Large intestine (tissue), 3 donors: ENCODE measurements at regions not wholly inside any gene's neighbourhood (a gene's known extent, or its start where the extent isn't known, plus 50 kb on each side); places are given as distances from the start of the nearest gene placed in this dataset.

ENCODE experiments used
- DNase-seq, 2 donors: peaks; one replicate each; pipeline versions ENCODE4 v3.0.0 to v3.0.0-alpha.2; 2013
- H3K27ac ChIP-seq: one replicate; pipeline ENCODE4 v1.5.1; 2013; ENCODE audit warnings: low read length
- H3K27me3 ChIP-seq: 2 replicates; pipeline ENCODE4 v1.6.1; 2013; ENCODE audit warnings: low read length; ENCODE audit not compliant: control insufficient read depth, insufficient read depth
- H3K36me3 ChIP-seq: 2 replicates; pipeline ENCODE4 v1.6.1; 2013; ENCODE audit warnings: low read length; ENCODE audit not compliant: control insufficient read depth, insufficient read depth
- H3K4me1 ChIP-seq: one replicate; pipeline ENCODE4 v1.6.1; 2013; ENCODE audit warnings: low read length; ENCODE audit not compliant: control insufficient read depth, insufficient read depth
- H3K4me3 ChIP-seq: one replicate; pipeline ENCODE4 v1.5.1; 2013; ENCODE audit warnings: low read length
- H3K9me3 ChIP-seq: one replicate; pipeline ENCODE4 v1.6.1; 2013; ENCODE audit warnings: mild to moderate bottlenecking, low read depth, low read length, moderate library complexity; ENCODE audit not compliant: control insufficient read depth
- WGBS: methylation state at CpG from one replicate; pipeline ENCODE4 v1.1.5; 2013; ENCODE audit warnings: low lambda C conversion rate; ENCODE audit not compliant: insufficient coverage; 5-methylcytosine and 5-hydroxymethylcytosine counted together

DNA sequence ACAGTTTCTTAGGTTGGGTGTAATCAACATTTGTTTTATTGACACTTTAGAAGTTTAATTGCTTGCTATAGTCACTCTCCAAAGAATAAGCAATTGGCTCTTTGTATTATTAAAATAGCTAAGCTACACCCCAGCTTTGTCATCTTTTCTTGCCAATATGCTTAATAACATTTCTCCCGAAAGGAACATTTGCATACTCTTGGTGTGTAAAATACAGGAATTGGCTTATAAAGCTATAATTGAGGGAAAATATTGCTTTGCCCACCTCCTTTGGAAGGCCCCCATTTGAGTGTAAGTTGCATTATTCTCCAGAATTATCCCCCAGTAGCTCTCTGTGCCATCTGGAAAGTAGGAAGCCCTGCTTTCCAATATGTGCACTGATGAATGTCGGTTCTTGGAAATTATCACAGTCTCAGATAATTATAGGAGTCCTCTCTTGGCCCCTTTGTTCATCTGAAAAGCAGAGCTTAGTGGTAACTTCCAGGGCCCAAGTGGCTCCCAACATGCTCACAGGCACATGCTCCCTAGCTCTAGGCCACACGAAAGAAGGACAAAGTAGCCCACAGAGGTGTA, 92.4 kb upstream of the B3GAT2 start:
- Histone ChIP-seq H3K4me3 (no peak overlapping the region), H3K4me1 (no peaks in the 10 kb centered on the region), H3K36me3 (no peaks in the 10 kb centered on the region), H3K9me3 (no peaks in the 10 kb centered on the region), H3K27ac (no peak overlapping the region), H3K27me3 (no peaks in the 10 kb centered on the region)
- no peak for DNase-seq
- WGBS, result 80% methylated on average over 1 of the region's 3 CpGs

DNA sequence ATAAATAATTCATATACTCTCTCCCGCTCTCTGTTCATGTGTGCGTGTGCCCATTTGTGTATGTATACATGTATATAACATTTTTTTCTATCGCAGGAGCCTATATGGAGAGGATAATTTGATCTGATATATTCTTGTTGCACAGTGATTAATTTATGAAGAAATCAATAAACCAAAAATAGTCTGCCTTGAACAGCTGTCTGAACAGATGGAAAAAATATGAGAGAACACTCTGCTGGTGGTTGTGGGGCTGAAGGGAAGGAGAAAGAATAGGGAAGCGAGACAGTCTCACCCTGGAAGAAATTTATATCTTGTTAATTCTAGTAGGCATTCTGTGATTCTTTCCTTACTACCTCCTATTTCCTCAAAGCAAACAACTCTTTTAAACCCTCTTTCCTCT, 96.6 kb upstream of the B3GAT2 start:
- Histone ChIP-seq H3K36me3 (no peaks in the 10 kb centered on the region), H3K4me3 (no peak overlapping the region), H3K27me3 (no peaks in the 10 kb centered on the region), H3K27ac (no peak overlapping the region), H3K4me1 (no peaks in the 10 kb centered on the region), H3K9me3 (no peaks in the 10 kb centered on the region)
- DNase-seq, result no peak
- WGBS, result 80% methylated on average over 1 of the region's 4 CpGs

DNA sequence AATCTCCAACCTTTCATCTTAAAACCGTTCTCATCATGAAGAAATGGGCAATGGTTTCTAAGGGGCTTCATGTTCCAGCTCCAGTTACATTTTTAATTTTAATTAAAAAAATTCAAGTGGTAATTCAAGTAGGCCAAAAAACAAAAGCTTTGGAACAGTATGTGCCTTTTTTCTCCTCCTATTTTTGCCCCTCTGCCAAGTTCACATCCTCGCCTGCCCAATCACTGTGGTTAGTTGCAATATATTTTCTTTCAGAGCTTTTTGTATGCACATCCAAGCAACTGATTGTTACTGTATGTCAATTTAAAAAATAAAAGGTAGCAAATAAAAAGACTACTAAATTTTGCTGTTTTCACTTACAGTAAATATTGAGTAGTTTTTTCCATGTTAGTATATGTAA, 99.8 kb upstream of the B3GAT2 start:
- Histone ChIP-seq H3K36me3 (no peaks in the 10 kb centered on the region), H3K9me3 (no peaks in the 10 kb centered on the region), H3K27ac (no peak overlapping the region), H3K4me1 (no peaks in the 10 kb centered on the region), H3K4me3 (no peak overlapping the region), H3K27me3 (no peaks in the 10 kb centered on the region)
- no peak for DNase-seq
- no CpG with 5 or more reads among the region's 2 CpGs for WGBS

DNA sequence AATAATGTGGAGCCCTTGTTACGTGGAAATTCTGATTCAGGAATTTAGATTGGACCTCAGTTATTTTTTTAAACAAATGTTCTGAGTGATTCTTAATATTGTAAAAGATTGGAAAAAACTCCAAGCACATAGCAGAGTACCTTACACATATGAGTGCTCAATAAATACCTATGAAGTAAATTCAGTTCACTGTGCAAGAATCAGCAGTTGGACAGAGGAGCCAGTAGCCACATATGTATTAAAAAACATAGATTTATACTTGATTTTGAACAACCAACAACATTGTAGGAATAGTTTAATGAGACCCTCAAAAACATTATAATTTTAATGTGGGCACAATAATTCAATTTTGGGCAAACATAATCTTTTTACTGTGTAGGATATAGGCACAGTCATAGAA, 109.3 kb upstream of the B3GAT2 start:
- Histone ChIP-seq H3K4me3 (no peak overlapping the region), H3K9me3 (no peaks in the 10 kb centered on the region), H3K4me1 (no peaks in the 10 kb centered on the region), H3K27ac (no peak overlapping the region), H3K27me3 (no peaks in the 10 kb centered on the region), H3K36me3 (no peaks in the 10 kb centered on the region)
- no CpG with 5 or more reads among the region's 1 CpG for WGBS
- DNase-seq, result no peak

DNA sequence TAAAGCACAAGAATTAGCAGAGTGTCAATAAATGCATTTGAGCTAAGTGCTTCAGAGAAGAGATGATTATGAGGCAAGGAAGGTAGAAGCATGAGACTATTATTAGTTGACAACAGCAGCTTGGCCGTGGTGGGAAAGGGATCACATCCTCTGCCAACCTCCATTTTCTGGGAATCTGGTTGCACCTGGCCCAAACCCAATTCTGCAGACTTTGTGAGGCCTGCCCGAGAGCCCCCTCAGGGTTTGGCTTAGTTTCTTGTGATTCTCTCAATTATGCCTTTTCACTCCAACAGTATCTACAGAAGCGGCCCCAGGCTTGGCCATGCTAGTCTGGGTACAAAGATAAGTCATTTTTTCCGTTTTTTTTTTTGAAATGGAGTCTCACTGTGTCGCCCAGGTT, 111.0 kb upstream of the B3GAT2 start:
- Histone ChIP-seq H3K4me1 (no peaks in the 10 kb centered on the region), H3K36me3 (no peaks in the 10 kb centered on the region), H3K27ac (no peak overlapping the region), H3K4me3 (no peak overlapping the region), H3K27me3 (no peaks in the 10 kb centered on the region), H3K9me3 (no peaks in the 10 kb centered on the region)
- DNase-seq, result no peak
- WGBS, result no CpG with 5 or more reads among the region's 5 CpGs

DNA sequence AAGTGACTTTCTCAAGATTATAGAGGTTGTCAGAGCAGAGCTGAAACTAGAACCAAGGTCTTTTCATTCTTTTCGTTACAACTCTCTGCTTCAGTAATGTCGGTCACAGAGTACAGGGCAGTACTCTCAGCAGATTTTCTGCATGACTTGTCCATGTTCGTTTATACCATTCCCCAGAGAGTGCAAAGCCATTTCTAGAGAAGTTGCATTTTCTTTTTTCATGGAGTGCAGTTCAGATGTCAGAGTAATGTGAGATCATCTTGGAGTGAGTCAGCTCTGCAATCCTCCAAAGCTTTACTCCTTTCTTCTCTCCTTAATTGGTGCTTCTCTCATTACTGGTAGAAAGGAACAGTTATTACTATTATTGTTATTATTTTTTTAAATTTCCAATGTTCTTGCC, 115.6 kb upstream of the B3GAT2 start:
- Histone ChIP-seq H3K4me1 (no peaks in the 10 kb centered on the region), H3K27ac (no peak overlapping the region), H3K36me3 (no peaks in the 10 kb centered on the region), H3K4me3 (no peak overlapping the region), H3K9me3 (no peaks in the 10 kb centered on the region), H3K27me3 (no peaks in the 10 kb centered on the region)
- DNase-seq, result no peak
- 100% methylated on average over 2 of the region's 3 CpGs for WGBS

DNA sequence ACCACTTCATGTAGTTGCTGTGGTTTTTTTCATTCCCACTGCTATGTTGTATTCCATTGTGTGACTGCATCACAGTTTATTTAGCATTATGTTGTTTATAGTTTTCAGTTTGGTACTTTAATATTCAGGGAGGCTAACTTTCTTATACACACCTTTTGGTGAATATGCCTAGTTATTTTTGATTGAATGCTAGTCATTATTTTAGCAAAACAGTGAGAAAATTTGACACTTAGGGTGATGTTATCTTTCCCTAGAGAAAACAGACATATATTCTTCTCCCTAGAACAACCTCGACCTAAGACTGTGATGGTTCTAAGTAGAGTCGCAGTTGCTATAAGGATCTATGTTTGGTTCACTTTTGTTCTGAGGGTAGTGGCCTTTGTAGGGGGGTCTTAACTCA, 120.8 kb upstream of the B3GAT2 start:
- no peaks in the 10 kb centered on the region for H3K9me3 ChIP-seq
- no peak for DNase-seq

DNA sequence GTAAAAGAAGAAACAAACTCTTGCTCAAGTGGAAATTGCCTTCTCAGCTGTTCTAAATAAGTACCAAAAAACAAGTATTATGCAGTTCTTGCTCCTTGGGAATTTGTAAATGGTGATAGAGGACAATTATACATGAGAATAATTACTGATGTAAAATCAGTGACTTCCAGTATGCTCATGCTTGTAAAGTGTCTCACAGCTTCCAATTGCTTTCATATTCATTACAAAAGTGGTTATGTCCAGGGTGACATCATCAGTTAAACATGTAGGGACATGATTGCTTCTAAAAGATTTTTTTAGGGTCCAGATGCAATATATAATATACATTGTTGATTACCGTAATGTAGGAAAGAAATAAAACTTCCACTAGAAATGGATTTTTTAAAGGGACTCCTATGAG, 122.8 kb upstream of the B3GAT2 start:
- Histone ChIP-seq H3K27ac (no peak overlapping the region), H3K36me3 (no peaks in the 10 kb centered on the region), H3K27me3 (no peaks in the 10 kb centered on the region), H3K4me3 (no peak overlapping the region), H3K4me1 (no peaks in the 10 kb centered on the region), H3K9me3 (no peaks in the 10 kb centered on the region)
- DNase-seq, result no peak
- WGBS, result 80% methylated on average over 1 of the region's 1 CpG

More for the DNA sequence above, 120.8 kb upstream of the B3GAT2 start:
- no peaks in the 10 kb centered on the region for H3K4me1 ChIP-seq
- no peaks in the 10 kb centered on the region for H3K36me3 ChIP-seq
- no CpG with 5 or more reads among the region's 2 CpGs for whole genome bisulfite sequencing
- no peaks in the 10 kb centered on the region for H3K27me3 ChIP-seq
- no peak overlapping the region for H3K4me3 ChIP-seq
- H3K27ac ChIP-seq, result no peak overlapping the region

DNA sequence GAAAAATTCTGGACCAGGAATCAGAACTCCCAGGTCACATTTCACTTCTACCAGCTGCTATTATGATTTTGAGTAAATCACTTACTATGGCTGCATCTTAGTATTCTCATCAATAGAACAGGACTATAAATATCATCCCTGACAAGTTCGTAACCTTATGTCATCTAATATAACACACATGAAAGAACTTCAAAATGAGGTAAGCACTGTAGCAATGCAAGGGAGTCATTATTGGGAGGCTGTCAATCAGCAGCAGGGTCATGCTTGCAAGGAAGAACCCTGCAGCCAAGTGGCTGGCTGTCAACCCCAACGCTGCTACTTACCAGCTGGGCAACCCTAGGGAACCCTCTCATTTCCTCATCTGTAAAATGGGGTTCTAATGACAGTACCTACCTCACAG, 123.3 kb upstream of the B3GAT2 start:
- Histone ChIP-seq H3K27me3 (no peaks in the 10 kb centered on the region), H3K4me1 (no peaks in the 10 kb centered on the region), H3K9me3 (no peaks in the 10 kb centered on the region), H3K36me3 (no peaks in the 10 kb centered on the region), H3K4me3 (no peak overlapping the region), H3K27ac (no peak overlapping the region)
- no CpG with 5 or more reads among the region's 2 CpGs for WGBS
- no peak for DNase-seq

DNA sequence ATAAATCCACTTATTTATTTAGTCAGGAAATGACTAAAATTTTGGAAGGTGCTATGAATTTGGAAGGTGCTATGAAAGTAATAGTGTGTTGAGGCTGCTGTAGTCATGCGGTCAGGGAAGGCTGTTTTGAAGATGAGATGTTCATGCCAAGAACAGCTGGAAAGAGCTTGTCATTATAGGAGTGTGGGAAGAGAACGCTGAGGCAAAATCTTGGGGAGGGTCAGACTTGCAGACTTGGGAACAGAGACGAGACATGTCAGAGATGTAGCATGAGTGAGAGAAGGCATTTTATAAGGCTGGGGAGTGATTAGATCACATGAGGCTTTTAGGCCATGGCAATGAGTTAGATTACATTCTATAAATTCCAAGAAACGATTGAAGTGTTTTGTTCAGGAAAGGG, 124.0 kb upstream of the B3GAT2 start:
- Histone ChIP-seq H3K9me3 (no peaks in the 10 kb centered on the region), H3K27ac (no peak overlapping the region), H3K4me1 (no peaks in the 10 kb centered on the region), H3K36me3 (no peaks in the 10 kb centered on the region), H3K4me3 (no peak overlapping the region), H3K27me3 (no peaks in the 10 kb centered on the region)
- no peak for DNase-seq
- no CpG with 5 or more reads among the region's 4 CpGs for WGBS

DNA sequence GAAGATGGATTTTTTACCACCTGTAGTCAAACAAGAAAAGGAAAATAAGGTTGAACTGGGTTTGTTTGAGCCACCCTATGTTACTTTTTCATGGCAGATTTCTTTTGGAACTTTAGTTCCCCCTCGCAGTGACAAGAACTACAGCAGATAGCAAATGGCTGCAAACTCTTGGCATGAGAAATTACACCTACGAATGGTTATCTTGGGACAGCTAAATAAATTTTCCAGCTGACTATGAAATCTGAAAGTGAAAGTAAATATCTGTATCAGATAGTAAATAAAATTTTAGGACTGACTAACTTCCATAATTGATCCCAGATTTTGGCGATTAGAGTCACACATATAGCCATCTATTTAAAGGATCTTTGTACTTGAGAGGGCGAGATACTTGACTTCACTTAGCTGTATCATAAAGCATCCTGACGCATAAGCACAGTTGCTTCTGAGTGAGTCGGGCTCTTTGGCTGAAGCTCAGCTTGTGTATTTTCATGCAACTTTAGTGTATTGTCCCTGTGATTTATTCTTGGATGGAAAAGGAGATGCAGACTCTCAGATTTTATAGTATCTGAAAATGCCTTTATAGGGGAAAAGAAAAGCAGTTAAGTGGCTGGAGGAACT, 125.3 kb upstream of the B3GAT2 start:
- no peak for DNase-seq
- WGBS, result no CpG with 5 or more reads among the region's 6 CpGs
- Histone ChIP-seq H3K9me3 (no peaks in the 10 kb centered on the region), H3K4me3 (no peak overlapping the region), H3K27me3 (no peaks in the 10 kb centered on the region), H3K27ac (no peak overlapping the region), H3K4me1 (no peaks in the 10 kb centered on the region), H3K36me3 (no peaks in the 10 kb centered on the region)
